H1 (cell line): ENCODE measurements at regions not wholly inside any gene's neighbourhood (a gene's known extent, or its start where the extent isn't known, plus 50 kb on each side); places are given as distances from the start of the nearest gene placed in this dataset.

ENCODE experiments used
- CTCF ChIA-PET: fragments of 300-600 bp; sonication (Branson Sonifier 250); formaldehyde crosslinking; loops from one replicate; lab custom pipeline; 2021; ENCODE audit not compliant: partially characterized antibody; lab: Charles Lee
- POLR2A ChIA-PET: fragments of 300-600 bp; sonication (Branson Sonifier 250); formaldehyde crosslinking; loops from one replicate; lab custom pipeline; 2021; ENCODE audit warnings: inconsistent platforms; ENCODE audit not compliant: partially characterized antibody; lab: Charles Lee
- DNase-seq, 2 experiments: peaks; one replicate each; pipeline versions ENCODE4 v3.0.0 to v3.0.0-alpha.2; 2010 to 2022; ENCODE audit warnings: low spot score in 2 of 2, low read depth in 1 of 2, mixed read lengths in 1 of 2
- FAIRE-seq: peaks from 2 replicates; lab custom pipeline; 2011; peaks lifted over from hg19 to GRCh38; lab: Jason Lieb, UNC
- H2AFZ ChIP-seq: 2 replicates; pipeline ENCODE4 v1.8.1; 2012; ENCODE audit warnings: low read length, inconsistent platforms
- H2AK5ac ChIP-seq: 2 replicates; pipeline ENCODE4 v1.6.1; 2013; ENCODE audit warnings: low read depth, low read length
- H2BK120ac ChIP-seq: replicated peaks from 2 replicates; pipeline ENCODE3; 2013; ENCODE audit warnings: low read depth, low read length, inconsistent platforms
- H2BK12ac ChIP-seq: 2 replicates; pipeline ENCODE4 v1.6.1; 2013; ENCODE audit warnings: low read depth, low read length
- H2BK15ac ChIP-seq: 2 replicates; pipeline ENCODE4 v1.6.1; 2013; ENCODE audit warnings: low read length
- H2BK20ac ChIP-seq: 2 replicates; pipeline ENCODE4 v1.6.1; 2013; ENCODE audit warnings: low read length
- H2BK5ac ChIP-seq: 2 replicates; pipeline ENCODE4 v1.6.1; 2013; ENCODE audit warnings: low read depth, low read length
- H3K14ac ChIP-seq: 2 replicates; pipeline ENCODE4 v1.6.1; 2013; ENCODE audit warnings: inconsistent platforms; ENCODE audit not compliant: insufficient read length
- H3K18ac ChIP-seq: 2 replicates; pipeline ENCODE4 v1.6.1; 2013; ENCODE audit warnings: low read length; ENCODE audit errors: extremely low read depth
- H3K23ac ChIP-seq: 2 replicates; pipeline ENCODE4 v1.6.1; 2013; ENCODE audit warnings: inconsistent platforms; ENCODE audit not compliant: insufficient read length
- H3K23me2 ChIP-seq: 2 replicates; pipeline ENCODE4 v1.6.1; 2013; ENCODE audit warnings: low read depth, low read length
- H3K27ac ChIP-seq: 2 replicates; pipeline ENCODE4 v1.6.1; 2011; ENCODE audit warnings: low read depth, low read length, inconsistent platforms
- H3K27me3 ChIP-seq, 4 experiments: replicated peaks in 1 of 4; 1 replicate in 1 of 4; 2 replicates in 3 of 4; pipeline versions ENCODE4 v1.6.1 to v1.8.1; 2011 to 2013; ENCODE audit warnings: low read length in 3 of 4, mild to moderate bottlenecking in 3 of 4, inconsistent platforms in 2 of 4, mixed read lengths in 2 of 4, moderate library complexity in 1 of 4; ENCODE audit not compliant: control insufficient read depth in 3 of 4, insufficient read depth in 3 of 4; ENCODE audit errors: extremely low read depth in 1 of 4
- H3K36me3 ChIP-seq, 4 experiments: 2 replicates each; pipeline versions ENCODE4 v1.6.1 to v1.8.1; 2011 to 2013; ENCODE audit warnings: mild to moderate bottlenecking in 4 of 4, low read length in 3 of 4, moderate library complexity in 2 of 4, control low read depth in 1 of 4, inconsistent platforms in 1 of 4; ENCODE audit not compliant: insufficient read depth in 4 of 4, control insufficient read depth in 2 of 4
- H3K4ac ChIP-seq: replicated peaks from 2 replicates; pipeline ENCODE3; 2013; ENCODE audit warnings: low read length, low read depth, mixed read lengths, inconsistent platforms; ENCODE audit not compliant: insufficient read length
- H3K4me1 ChIP-seq, 4 experiments: replicated peaks in 1 of 4; 1 replicate in 1 of 4; 2 replicates in 3 of 4; pipeline versions ENCODE4 v1.6.1 to v1.8.1; 2011 to 2013; ENCODE audit warnings: low read length in 3 of 4, inconsistent platforms in 2 of 4, mixed read lengths in 1 of 4; ENCODE audit not compliant: insufficient read depth in 4 of 4, control insufficient read depth in 3 of 4
- H3K4me2 ChIP-seq, 2 experiments: 2 replicates each; pipeline versions ENCODE4 v1.6.1 to v1.8.1; 2011 to 2013; ENCODE audit warnings: low read depth in 2 of 2, low read length in 2 of 2, control low read depth in 1 of 2, inconsistent platforms in 1 of 2, mild to moderate bottlenecking in 1 of 2; ENCODE audit not compliant: insufficient read depth in 1 of 2
- H3K4me3 ChIP-seq, 4 experiments: fragments of 200-600, 300-600 bp in 1 of 4; sonication (generic), shearing (Covaris generic), sonication (Bioruptor Twin) in 1 of 4; 2 replicates each; pipeline versions ENCODE4 v1.5.1 to v1.8.1; 2011 to 2016; ENCODE audit warnings: low read length in 4 of 4, low read depth in 3 of 4, control low read depth in 2 of 4, inconsistent platforms in 2 of 4, mild to moderate bottlenecking in 2 of 4, mixed read lengths in 1 of 4, moderate library complexity in 1 of 4; ENCODE audit not compliant: insufficient read depth in 2 of 4; ENCODE audit errors: extremely low read depth in 1 of 4
- H3K56ac ChIP-seq: replicated peaks from 2 replicates; pipeline ENCODE3; 2013; ENCODE audit warnings: low read depth, mild to moderate bottlenecking, mixed read lengths, low read length, inconsistent platforms; ENCODE audit not compliant: insufficient read length
- H3K79me1 ChIP-seq: 2 replicates; pipeline ENCODE4 v1.6.1; 2013; ENCODE audit warnings: low read depth, low read length, control low read depth
- H3K79me2 ChIP-seq, 2 experiments: 2 replicates each; pipeline versions ENCODE4 v1.6.1 to v1.8.1; 2012 to 2013; ENCODE audit warnings: low read length in 2 of 2, mild to moderate bottlenecking in 2 of 2, inconsistent platforms in 1 of 2; ENCODE audit not compliant: insufficient read depth in 2 of 2, control insufficient read depth in 1 of 2
- H3K9ac ChIP-seq, 4 experiments: replicated peaks in 1 of 4; 1 replicate in 1 of 4; 2 replicates in 3 of 4; pipeline versions ENCODE4 v1.6.1 to v1.8.1; 2011 to 2013; ENCODE audit warnings: low read depth in 3 of 4, low read length in 3 of 4, control low read depth in 2 of 4, mild to moderate bottlenecking in 2 of 4, moderate library complexity in 2 of 4, inconsistent platforms in 1 of 4; ENCODE audit errors: extremely low read depth in 1 of 4
- H3K9me3 ChIP-seq, 2 experiments: 2 replicates each; pipeline versions ENCODE4 v1.6.1 to v1.8.1; 2012 to 2013; ENCODE audit warnings: mild to moderate bottlenecking in 2 of 2, moderate library complexity in 2 of 2, control low read depth in 1 of 2, inconsistent platforms in 1 of 2, low read depth in 1 of 2, low read length in 1 of 2, mixed read lengths in 1 of 2; ENCODE audit not compliant: insufficient read depth in 2 of 2
- H4K20me1 ChIP-seq, 2 experiments: replicated peaks in 1 of 2; 2 replicates each; pipeline versions ENCODE3 to v1.8.1; 2011 to 2013; ENCODE audit warnings: inconsistent platforms in 2 of 2, low read length in 2 of 2, mild to moderate bottlenecking in 1 of 2; ENCODE audit not compliant: insufficient read depth in 2 of 2, control insufficient read depth in 1 of 2
- H4K5ac ChIP-seq: 2 replicates; pipeline ENCODE4 v1.6.1; 2013; ENCODE audit warnings: low read length, low read depth, mixed read lengths, inconsistent platforms; ENCODE audit not compliant: insufficient read length
- H4K8ac ChIP-seq: 2 replicates; pipeline ENCODE4 v1.8.0; 2013; ENCODE audit warnings: mild to moderate bottlenecking, moderate library complexity, low read length, inconsistent platforms; ENCODE audit not compliant: insufficient read depth; ENCODE audit errors: extremely low read depth
- H4K91ac ChIP-seq: replicated peaks from 2 replicates; pipeline ENCODE3; 2013; ENCODE audit warnings: low read length, mixed read lengths, inconsistent platforms; ENCODE audit not compliant: insufficient read length
- CTBP2 ChIP-seq: IDR thresholded peaks from 2 replicates; pipeline ENCODE4 v1.7.0; 2011; ENCODE audit warnings: borderline replicate concordance, mild to moderate bottlenecking, moderate library complexity, mixed read lengths, low read length; ENCODE audit not compliant: insufficient read depth, insufficient read length
- EZH2 ChIP-seq: fragments of 200-600 bp; sonication (generic); IDR thresholded peaks from 2 replicates; pipeline ENCODE4 v1.7.1; 2012; ENCODE audit warnings: low read depth, mild to moderate bottlenecking, moderate library complexity, low read length, inconsistent platforms; ENCODE audit not compliant: severe bottlenecking
- HDAC6 ChIP-seq: IDR thresholded peaks from one replicate; pipeline ENCODE4 v1.7.1; 2012; ENCODE audit warnings: low read depth, mild to moderate bottlenecking, inconsistent platforms, low read length, moderate library complexity
- KDM5A ChIP-seq: fragments of 200-600 bp; IDR thresholded peaks from 2 replicates; pipeline ENCODE4 v1.7.1; 2012; ENCODE audit warnings: mild to moderate bottlenecking, low read length, inconsistent platforms, mixed read lengths
- MAX ChIP-seq: IDR thresholded peaks from 2 replicates; pipeline ENCODE4 v1.6.1; 2012; ENCODE audit warnings: inconsistent platforms
- PHF8 ChIP-seq: fragments of 200-600 bp; sonication (generic); conservative IDR thresholded peaks from 2 replicates; pipeline ENCODE4 v1.7.1; 2012; ENCODE audit warnings: low read depth, mild to moderate bottlenecking, inconsistent platforms, low read length, moderate library complexity
- POU5F1 ChIP-seq: IDR thresholded peaks from 2 replicates; pipeline ENCODE4 v1.6.1; 2011; ENCODE audit warnings: low read depth, mild to moderate bottlenecking, low read length, moderate library complexity
- SP1 ChIP-seq: IDR thresholded peaks from 2 replicates; pipeline ENCODE4 v1.6.1; 2011; ENCODE audit warnings: low read depth, low read length
- SRF ChIP-seq: IDR thresholded peaks from 2 replicates; pipeline ENCODE4 v1.6.1; 2011; ENCODE audit warnings: mild to moderate bottlenecking, low read depth, low read length, moderate library complexity
- SUZ12 ChIP-seq: fragments of 200-600 bp; sonication (generic); IDR thresholded peaks from 2 replicates; pipeline ENCODE4 v1.6.1; 2012; ENCODE audit warnings: mild to moderate bottlenecking, inconsistent platforms, low read length, moderate library complexity, mixed read lengths
- USF2 ChIP-seq: IDR thresholded peaks from 2 replicates; pipeline ENCODE4 v1.6.1; 2011; ENCODE audit warnings: low read length, improper control_type of control experiment
- WGBS, 2 experiments: shearing (Covaris generic) in 1 of 2; methylation state at CpG; one replicate each; pipeline versions ENCODE4 v1.1.6 to v1.1.7; 2013 to 2015; ENCODE audit warnings: low lambda C conversion rate in 2 of 2, mixed read lengths in 2 of 2, inconsistent platforms in 1 of 2, low coverage in 1 of 2, missing lambda C conversion rate in 1 of 2; ENCODE audit not compliant: insufficient replicate concordance in 2 of 2, insufficient coverage in 1 of 2, insufficient read length in 1 of 2; ENCODE audit errors: extremely low coverage in 1 of 2, missing lambda C conversion rate in 1 of 2; 5-methylcytosine and 5-hydroxymethylcytosine counted together

GRCh38 chr16:59973966-59974365, 1239.8 kb upstream of the GOT2 start:
- WGBS, 2 experiments: 94% methylated on average over 3 of the region's 3 CpGs; no CpG with 5 or more reads in 1 of the 2 experiments
- H2BK12ac ChIP-seq: no peak overlapping the region
- no peak for FAIRE-seq

More at GRCh38 chr16:59973966-59974365, 1239.8 kb upstream of the GOT2 start:
- DNase-seq: no peak
- H2BK5ac ChIP-seq: no peak overlapping the region
- H4K8ac ChIP-seq: no peak overlapping the region
- POLR2A ChIA-PET: no interaction called here
- H3K23me2 ChIP-seq: no peaks in the 10 kb centered on the region; the same call in 1 of the 2 replicates
- H3K14ac ChIP-seq: no peak overlapping the region
- no peak overlapping the region for H2BK120ac ChIP-seq
- H4K5ac ChIP-seq: no peak overlapping the region
- CTCF ChIA-PET: no interaction called here
- H3K9ac ChIP-seq: no peak overlapping the region
- H3K27ac ChIP-seq: no peak overlapping the region
- no peaks in the 10 kb centered on the region for H3K79me1 ChIP-seq
- no peak overlapping the region for H3K4ac ChIP-seq
- H3K27me3 ChIP-seq: no peaks in the 10 kb centered on the region
- H3K36me3 ChIP-seq: no peaks in the 10 kb centered on the region
- H2BK15ac ChIP-seq: no peak overlapping the region
- H3K4me3 ChIP-seq: no peak overlapping the region
- H3K23ac ChIP-seq: no peak overlapping the region
- no peak overlapping the region for H3K18ac ChIP-seq
- H2BK20ac ChIP-seq: no peak overlapping the region
- H4K91ac ChIP-seq: no peak overlapping the region
- no peak overlapping the region for H2AFZ ChIP-seq
- no peak overlapping the region for H2AK5ac ChIP-seq
- H3K79me2 ChIP-seq: no peaks in the 10 kb centered on the region
- H3K9me3 ChIP-seq: peaks cover 0 to 6% of the 10 kb centered on the region in 2 experiments; a peak in 1 of 4 replicates
- no peak for TF ChIP-seq SUZ12
- no peak for TF ChIP-seq PHF8
- TF ChIP-seq EZH2: no peak
- TF ChIP-seq HDAC6: no peak
- no peak for TF ChIP-seq CTBP2
- no peak for TF ChIP-seq USF2
- TF ChIP-seq KDM5A: no peak
- no peak for TF ChIP-seq SP1
- no peak for TF ChIP-seq POU5F1
- no peak for TF ChIP-seq MAX
- no peak for TF ChIP-seq SRF
- H3K4me2 ChIP-seq: no peak overlapping the region
- no peak overlapping the region for H3K56ac ChIP-seq
- no peaks in the 10 kb centered on the region for H4K20me1 ChIP-seq
- H3K4me1 ChIP-seq: no peaks in the 10 kb centered on the region
